Fibroblast of skin of back (primary cell): ENCODE measurements at regions not wholly inside any gene's neighbourhood (a gene's known extent, or its start where the extent isn't known, plus 50 kb on each side); places are given as distances from the start of the nearest gene placed in this dataset.
A peak's percentile ranks its signal among the peaks of the same experiment; 100 is the strongest.

Experiments
- DNase-seq: peaks from one replicate; pipeline ENCODE4 v3.0.0-alpha.2; 2013

- DNase-seq = no peak
Measured at GRCh38 chr20:39248171-39248861, 286.2 kb downstream of the DHX35 start.

- DNase-seq = no peak
Measured at GRCh38 chr20:39246436-39246835, 284.3 kb downstream of the DHX35 start.

- DNase-seq = no peak
Measured at GRCh38 chr20:39245685-39246311, 283.7 kb downstream of the DHX35 start.

GRCh38 chr20:39243962-39244361 lies 281.8 kb downstream of the DHX35 start:
- no peak for DNase-seq

- no peak for DNase-seq
Measured at GRCh38 chr20:39242614-39243013, 280.5 kb downstream of the DHX35 start.

- DNase-seq = no peak
Measured at GRCh38 chr20:39234520-39235095, 272.5 kb downstream of the DHX35 start.

GRCh38 chr20:39233755-39234154 lies 271.6 kb downstream of the DHX35 start:
- DNase-seq = no peak

- DNase-seq = no peak
Measured at GRCh38 chr20:39227416-39227815, 265.3 kb downstream of the DHX35 start.

- DNase-seq = no peak
Measured at GRCh38 chr20:39225978-39226377, 263.8 kb downstream of the DHX35 start.

GRCh38 chr20:39225536-39225935 lies 263.4 kb downstream of the DHX35 start:
- DNase-seq = no peak

- no peak for DNase-seq
Measured at GRCh38 chr20:39222101-39222500, 260.0 kb downstream of the DHX35 start.

- no peak for DNase-seq
Measured at GRCh38 chr20:39216195-39216594, 254.1 kb downstream of the DHX35 start.

GRCh38 chr20:39214828-39215227 lies 252.7 kb downstream of the DHX35 start:
- DNase-seq = no peak

- DNase-seq = no peak
Measured at GRCh38 chr20:39213476-39214145, 251.5 kb downstream of the DHX35 start.

- DNase-seq = no peak
Measured at GRCh38 chr20:39211060-39211748, 249.1 kb downstream of the DHX35 start.

- no peak for DNase-seq
Measured at GRCh38 chr20:39210341-39211036, 248.3 kb downstream of the DHX35 start.

GRCh38 chr20:39206899-39207564 lies 244.9 kb downstream of the DHX35 start:
- no peak for DNase-seq

GRCh38 chr20:39195582-39196021 lies 233.5 kb downstream of the DHX35 start:
- peak; percentile 4 for DNase-seq

GRCh38 chr20:39190666-39191570 lies 228.8 kb downstream of the DHX35 start:
- peak; percentile 88 for DNase-seq

- no peak for DNase-seq
Measured at GRCh38 chr20:39188266-39188765, 226.2 kb downstream of the DHX35 start.
